HG02759 (cell line): ENCODE measurements at regions not wholly inside any gene's neighbourhood (a gene's known extent, or its start where the extent isn't known, plus 50 kb on each side); places are given as distances from the start of the nearest gene placed in this dataset.

ENCODE experiments used
- ATAC-seq: cut with Tn5 transposase; IDR thresholded peaks from one replicate; pipeline ENCODE4 v1.9.1; 2021; ENCODE audit warnings: mild to moderate bottlenecking, moderate library complexity; ENCODE audit not compliant: unreplicated experiment

DNA sequence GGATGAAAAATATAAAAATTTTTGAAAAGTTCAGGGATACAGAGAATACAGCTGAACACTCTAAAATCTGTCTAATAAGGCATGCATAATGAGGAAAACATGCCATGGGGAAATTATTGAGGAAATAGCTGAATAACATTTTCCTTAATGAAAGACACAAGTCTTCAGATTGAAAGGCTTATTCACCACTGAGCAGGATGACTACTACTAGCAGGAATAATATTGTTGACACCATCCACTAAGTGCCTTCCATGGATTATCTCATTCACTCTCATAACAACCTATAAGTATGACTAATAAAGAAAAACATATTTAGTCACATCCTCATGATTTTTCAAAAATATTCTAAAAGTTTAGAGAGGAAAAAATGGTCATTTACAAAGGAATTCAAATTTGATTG is 96.7 kb upstream of the FER start:
- ATAC-seq = no peak

DNA sequence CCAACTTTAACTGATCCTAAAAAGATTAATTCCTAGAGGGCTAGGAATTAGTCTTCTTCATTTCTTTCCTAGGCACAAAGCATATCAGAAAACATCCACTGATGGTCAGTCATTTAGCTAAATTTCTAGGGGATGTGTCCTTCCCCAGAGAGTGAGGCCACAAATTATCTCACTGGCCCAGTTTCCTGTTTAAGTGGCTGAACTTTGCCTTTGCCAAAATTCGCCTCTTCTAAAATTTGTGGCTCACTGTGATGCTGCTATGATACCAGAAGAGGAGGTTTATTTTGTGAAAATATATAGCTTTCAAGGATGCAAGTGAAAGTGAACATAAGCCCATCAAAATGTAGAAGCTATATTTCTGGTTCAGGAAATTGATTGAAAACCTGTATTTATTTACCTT is 98.1 kb upstream of the FER start:
- ATAC-seq = no peak

DNA sequence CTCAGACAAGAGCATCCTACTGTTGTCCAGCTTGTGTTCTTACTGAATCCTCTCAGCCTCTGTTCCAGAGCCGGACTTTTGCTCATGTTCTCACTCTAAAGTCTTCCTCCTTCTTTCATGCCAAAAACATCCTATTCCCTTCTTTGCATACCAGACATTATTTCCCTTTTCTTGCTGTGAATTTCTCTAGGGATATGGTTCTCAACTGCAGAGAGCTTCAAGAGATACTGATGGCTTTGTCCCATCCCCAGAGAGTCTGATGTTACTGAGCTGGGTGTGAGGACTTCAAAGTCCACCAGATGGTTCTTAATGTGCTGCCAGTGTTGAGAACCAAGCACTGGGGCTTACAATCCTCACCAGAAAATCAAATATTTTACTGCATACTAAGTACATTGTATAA is 98.6 kb upstream of the FER start:
- no peak for ATAC-seq

DNA sequence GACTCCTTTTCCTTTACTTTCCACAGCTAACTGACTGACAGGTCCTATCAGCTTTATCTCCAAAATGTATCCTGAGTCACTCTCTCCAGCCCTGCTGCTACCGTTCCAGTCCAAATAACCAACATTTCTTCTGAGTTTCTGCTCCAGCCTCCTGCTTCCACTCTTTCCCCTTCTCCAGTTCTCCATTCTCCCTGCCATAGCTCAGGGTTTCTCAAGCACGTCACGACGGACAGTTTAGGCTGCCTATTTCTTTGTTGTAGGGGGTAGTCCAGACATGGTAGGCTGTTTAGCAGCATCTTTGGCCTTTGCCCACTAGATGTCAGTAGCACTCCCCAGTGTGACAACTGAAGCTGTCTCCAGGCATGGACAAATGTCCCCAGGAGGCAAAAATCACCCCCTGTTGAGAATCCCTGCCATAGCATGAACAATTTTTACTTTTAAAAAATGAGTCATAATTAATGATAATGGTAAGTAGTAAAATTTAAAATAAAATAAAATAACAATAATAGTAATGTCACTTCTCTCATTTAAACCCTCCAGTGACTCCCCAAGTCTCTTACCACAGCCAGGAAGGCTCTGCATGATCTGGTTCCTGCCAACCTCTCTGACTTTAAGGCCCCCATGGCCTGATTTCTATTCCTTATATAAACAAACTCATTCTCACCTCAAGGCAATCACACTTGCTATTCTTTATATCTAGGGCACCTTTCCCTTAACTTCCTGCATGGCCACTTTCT is 105.4 kb upstream of the FER start:
- ATAC-seq = peak; percentile 99

DNA sequence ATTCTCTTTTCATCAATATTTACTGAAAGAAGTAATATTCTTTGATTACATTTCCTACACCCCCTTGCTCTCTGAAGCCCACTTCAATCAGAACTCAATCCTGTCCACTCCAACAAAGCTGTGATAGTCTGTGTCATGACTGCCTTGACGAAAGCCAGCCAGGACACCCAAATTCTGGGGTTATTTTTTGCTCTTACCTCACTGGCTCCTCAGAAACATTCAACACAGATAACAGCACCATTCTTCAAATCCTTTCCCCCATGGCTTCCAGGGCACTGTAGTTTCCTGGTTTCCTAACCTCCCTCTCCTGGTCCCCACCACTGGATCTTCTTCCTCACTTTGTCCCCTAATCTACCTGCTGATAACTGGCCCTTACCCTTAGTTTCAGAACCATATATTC is 106.1 kb upstream of the FER start:
- no peak for ATAC-seq

DNA sequence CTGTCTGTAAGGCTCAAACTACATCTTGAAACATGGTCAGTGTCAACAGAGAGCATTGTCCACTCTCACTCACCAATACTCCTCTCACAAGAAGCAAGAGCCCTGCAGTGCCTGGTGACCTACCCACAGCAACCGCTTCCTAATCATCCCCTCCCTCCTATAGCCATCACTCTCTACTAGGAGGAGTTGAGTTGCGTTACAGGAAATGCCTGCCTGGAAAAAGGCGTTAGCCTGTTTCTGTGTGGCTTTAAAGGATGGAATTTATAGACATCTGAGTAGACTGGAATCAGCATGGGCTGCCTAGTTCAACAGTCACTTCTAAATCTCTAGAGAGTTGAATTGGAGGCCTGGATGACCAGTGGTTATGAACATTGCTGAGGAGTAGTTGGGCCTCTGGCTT is 108.3 kb upstream of the FER start:
- ATAC-seq = no peak

DNA sequence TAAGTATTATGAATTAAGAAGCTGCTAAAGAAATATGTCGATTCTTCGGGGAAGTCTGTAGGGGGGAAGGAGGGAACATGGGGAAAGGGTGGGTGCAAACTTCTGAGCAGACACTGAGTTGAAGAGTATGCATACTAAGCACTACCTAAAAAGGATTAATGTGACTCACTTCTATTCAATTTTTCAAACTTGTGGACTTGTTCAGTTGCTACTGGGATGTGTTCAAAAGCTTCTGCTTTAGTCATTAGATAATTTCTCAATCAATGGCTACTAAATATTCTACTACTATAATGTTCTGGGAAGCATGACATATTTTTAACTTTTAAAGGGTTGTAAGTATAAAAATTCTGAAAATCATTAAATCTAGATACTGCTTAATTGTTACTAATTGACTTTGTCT is 109.7 kb upstream of the FER start:
- no peak for ATAC-seq

DNA sequence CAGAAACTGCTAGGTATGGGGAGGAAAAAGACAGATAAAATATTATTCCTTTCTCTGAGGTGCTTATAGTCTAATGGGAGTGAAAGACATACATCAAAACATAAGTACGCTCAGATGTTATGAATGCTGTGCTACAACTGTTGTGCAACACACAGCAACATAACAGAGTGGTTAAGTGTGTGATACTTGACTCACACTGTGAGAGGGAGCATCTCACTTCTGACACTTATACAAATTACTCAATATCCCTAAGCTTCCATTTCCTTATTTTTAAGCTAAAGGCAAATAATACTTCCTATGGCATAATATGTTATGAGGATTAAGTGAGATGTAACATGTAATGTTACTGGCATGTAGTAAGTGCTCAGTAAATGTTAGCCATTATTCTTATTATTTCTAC is 110.6 kb upstream of the FER start:
- ATAC-seq = no peak

DNA sequence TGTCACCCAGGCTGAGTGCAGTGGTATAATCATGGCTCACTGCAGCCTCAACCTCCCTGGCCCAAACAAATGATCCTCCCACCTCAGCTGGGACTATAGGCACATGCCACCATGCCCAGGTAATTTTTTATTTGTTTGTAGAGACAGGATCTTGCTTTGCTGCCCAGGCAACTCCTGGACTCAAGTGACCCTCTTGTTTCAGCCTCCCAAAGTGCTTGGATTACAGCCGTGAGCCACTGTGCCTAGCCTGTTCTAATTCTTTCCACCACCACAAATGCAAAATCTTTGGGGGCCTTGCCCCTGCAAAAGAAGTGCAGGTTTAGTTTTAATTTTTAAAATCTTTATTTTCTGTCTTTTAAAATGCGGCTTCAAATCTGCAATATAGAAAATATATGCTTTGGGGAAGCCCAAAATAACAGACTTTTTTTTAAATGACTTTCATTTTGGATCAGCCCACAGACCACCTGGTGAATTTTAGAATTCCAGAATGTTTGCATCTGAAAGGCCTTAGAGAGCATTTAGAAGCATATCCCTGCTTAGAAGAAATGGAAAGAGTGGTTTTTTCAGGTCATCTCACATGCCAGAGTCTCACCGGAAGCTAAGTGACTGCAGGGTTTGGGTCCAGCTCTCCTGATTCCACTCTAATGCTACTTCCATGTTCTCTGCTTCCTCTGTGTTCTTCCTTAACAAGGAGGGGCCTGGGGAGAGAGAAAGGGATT is 111.4 kb upstream of the FER start:
- ATAC-seq = no peak

DNA sequence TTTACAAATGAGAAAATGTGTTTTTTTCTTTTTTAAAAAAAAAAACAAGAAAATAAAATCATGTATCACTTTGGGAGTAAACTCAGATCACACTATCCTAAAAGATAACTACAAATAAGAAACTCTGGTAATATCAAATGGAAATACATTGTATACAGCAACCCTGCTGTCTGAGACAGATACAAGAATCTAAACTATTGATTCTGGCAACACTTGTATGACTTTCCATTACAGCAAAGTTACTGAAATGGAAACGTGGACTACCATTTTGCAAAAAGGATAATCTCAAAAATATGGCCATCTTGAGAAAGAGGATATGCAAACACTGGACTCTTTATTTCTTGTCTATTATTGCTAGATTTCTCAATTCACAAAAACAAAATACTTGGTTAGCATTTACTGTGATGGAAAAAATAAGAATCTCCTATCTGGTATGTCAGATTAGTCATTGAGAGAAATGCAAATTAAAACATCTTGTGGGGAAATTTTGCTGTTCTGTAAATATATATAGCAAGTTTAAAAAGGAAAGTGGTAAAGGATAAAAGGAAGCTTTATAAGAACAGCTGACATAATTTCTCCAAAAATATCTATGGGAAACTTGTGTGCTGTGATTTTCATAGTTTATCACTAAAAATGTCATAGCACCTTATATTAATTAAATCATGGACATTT is 112.9 kb upstream of the FER start:
- ATAC-seq = peak; percentile 59

DNA sequence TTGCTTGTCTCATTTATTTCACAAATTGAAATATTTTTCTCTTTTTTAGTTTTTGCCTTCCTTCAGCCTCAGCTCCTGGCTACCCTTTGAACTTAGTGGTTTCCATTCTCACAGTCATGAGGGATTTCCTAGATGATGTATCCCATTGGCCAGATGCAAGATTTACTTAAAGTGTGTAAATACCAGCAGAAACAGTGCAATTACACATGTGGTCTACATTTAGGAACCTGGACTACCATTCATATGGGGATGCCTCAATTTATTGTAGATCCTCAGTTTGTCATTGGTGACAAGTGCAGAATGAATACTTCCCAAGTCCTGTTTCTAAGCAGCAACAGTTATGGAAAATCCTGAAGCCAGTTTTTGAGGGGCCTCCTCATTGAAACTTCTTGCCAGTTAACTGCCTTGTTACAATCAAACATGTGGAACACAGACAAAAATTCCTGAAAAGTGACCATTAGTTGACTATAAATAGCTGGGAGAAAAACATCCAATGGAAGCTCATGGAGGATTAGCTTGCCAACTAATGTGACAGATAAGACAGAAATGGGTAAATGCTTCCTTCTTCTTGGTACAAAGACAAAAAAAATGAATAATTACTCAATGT is 113.6 kb upstream of the FER start:
- ATAC-seq = no peak

DNA sequence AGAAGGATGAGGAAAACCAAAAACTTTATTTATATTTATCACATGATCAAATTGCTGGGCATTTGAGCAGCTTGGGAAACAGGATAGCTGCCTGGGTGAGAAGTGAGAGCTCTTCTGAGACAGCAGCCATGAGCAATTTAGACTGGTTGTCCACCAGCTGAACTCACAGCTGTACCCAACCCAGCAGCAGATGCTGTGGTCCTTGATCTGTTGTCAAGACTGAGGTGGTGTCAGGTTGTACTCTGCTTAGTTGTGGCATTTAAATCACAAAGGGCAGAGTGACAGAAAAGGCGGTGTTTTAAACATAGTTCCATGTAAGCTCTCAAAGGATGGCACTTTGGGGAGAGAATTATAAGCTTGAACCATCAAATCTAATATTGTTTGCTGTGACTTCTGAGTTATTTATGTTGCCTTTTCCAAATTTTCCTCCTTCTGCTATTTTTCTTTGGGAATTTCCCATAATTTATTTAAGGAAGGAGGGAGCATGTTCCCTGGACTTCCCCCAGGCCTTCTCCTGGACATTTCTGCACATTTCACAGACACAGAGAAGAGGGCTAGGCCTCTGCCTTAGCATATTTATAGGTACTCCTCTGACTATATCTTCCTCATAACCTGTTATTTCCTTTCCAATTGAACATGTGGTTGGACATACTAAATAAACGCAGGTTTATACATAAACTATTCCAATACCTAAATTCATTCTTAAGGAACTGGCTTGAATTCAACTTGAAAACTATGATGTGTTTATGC is 117.7 kb upstream of the FER start:
- ATAC-seq = no peak

DNA sequence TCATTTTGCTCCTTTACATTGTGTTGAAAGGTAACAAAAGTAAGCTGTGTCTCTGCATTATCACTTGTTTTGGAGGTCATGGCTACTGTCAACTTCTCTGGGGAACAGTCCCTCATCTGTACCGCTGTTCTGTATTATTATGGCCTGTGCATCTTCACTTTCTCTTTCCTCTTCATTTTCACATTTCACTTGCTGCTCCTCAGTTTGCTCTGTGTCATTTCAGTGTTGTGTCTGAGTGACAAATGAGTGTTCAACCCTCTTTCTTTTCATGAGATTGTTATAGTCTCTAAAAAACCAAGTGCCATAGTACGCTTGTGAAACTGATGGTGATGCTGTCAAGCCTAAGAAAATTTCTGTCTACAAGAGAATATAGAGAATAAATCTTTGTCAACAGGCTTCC is 122.0 kb upstream of the FER start:
- no peak for ATAC-seq

DNA sequence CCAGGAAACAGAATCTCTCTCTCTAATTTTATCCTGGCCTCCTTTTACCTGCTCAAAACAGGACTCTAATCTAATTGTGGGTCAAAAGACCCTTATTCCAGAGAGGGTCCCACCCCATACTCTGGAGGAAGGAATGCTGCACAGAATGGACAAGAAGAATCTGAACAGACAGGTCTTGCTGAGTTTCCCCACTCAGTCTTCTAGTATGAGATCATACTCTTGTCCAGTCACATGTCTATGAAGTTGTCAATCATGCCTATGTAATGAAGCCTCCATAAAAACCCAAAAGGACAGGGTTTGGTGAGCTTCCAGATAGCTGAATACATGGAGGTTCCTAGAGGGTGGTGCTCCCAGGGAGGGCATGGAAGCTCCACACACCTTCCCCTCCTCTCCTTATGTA is 123.9 kb upstream of the FER start:
- no peak for ATAC-seq

DNA sequence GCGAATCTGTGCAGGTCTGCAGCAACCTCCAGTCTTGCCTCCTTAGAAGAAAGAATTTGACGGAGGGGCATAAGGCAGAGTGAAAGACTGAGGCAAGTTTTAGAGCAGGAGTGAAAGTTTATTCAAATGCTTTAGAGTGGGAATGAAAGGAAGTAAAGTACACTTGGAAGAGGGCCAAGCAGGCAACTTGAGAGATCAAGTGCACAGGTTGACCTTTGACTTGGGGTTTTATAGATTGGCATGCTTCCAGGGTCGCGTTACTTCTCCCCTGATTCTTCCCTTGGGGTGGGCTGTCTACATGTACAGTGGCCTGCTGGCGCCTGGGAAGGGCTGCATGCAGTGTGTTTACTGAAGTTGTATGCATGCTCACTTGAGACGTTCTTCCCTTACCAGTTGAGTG is 127.2 kb upstream of the FER start:
- no peak for ATAC-seq

DNA sequence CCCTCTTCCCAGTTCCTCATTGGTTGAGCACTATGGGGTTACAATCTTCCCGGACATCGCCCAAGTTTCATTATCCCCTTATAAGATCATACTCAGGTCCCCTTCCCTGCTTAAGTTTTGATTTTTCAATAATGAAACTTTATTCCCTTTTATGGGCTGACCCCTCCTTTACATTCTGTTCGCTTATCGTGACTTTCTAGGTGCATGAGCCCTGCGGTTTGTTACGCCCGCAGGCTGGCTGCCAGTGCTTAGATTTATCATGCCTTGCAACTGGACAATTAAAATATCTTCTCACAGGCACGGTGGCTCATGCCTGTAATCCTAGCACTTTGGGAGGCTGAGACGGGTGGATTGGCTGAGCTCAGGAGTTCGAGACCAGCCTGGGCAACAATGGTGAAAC is 127.9 kb upstream of the FER start:
- ATAC-seq = no peak

DNA sequence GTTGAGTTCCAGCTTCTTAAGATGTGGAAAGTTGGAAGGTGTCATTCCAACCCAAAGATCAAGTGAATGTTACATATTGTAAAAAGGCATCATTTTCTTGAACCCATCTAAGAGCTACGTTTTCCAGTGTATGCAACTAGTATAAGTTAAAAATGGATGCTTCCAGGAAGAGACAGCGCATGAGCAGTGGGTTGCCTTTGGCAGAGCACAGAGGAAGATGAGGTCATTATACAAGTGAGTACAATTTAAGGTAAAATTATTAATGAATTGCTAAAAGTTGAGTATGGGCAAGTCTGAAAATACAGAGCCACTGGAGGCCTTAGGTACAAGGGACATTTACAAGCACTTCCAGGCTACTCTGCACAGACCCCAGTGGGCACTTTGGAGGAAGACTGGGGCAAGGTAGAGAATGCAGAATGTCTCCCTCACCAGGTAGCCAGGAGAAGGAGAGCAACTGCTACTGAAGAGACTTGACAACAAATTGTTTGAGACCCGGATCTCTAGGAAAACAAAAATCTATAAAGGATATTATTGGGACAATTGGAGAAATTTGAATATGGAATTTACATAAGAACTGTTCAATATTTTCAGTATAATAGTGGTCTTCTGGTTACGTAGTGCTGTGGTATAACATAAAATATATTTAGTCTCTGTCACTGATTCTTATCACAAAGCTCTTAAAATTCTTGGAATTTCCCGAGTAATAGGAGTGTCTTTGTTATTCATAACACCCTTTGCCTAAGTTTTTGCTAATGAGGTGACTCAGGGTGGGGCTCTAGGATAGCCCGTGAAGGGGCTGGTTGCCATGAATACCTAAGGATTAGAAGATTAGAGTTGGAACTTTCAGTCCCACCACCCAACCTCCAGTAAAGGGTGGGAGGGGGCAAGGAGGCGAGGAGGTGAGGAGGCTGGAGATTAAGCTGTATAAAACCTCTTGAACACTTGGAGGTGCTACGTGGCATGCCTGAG is 129.9 kb upstream of the FER start:
- no peak for ATAC-seq

DNA sequence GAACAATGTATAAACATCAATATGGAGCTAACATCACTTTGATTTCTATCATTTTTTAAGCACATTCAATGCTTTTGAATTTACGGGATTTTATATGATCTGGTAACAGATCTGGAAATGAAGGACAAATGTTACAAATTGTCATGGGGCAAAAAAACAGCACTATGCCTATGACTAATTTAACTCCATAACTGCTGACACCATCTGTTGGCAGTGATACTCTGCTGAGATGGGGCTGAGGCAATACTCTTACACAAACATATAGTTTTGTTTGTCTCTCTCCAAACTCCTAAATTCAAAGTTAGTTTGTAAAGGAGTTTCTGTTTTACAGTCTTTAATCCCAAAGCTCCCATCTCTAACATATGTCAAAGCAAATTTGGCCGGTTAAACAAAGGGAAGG is 132.5 kb upstream of the FER start:
- no peak for ATAC-seq

DNA sequence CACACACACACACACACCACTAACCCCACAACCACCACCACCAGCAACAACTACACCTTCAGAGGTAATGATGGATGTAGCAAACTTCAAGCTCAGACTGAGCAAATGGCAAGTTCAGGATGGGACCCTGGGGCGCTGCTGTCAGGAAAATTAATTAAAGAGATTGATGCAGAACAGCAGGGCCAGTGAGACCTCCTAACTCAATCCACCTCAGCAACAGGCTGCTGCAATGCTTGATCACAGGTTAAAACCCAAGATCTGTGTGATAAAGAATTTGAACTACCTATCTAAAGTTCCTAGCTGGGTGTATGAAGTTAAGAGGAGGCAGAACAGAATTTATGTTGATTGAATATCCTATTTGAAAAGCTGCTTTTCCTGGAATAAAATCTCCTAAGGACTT is 140.3 kb upstream of the FER start:
- no peak for ATAC-seq

DNA sequence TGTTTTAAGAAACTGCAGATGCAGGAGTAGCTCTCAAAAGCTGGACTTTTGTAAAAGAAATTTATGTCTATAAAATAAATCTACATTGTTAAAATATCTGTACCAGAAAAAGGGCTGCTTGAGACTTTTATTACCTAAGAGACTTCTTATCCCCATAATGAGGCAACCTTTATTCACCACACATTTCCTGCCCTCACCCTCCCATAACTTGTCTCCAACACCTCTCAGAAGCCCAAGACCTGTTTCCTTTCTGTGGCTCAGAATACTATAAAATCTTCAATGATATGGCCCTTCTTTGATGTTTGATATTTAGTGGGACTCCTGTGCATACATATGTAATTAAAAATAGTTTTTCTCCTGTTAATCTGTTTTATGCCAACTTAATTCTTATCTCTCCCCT is 141.5 kb upstream of the FER start:
- no peak for ATAC-seq
